Kidney glomerular epithelial cell (primary cell): ENCODE measurements at regions not wholly inside any gene's neighbourhood (a gene's known extent, or its start where the extent isn't known, plus 50 kb on each side); places are given as distances from the start of the nearest gene placed in this dataset.
A peak's percentile ranks its signal among the peaks of the same experiment; 100 is the strongest.

ENCODE experiments used
- DNase-seq: peaks from one replicate; lab custom pipeline; 2025; lab: John Stamatoyannopoulos, UW

- DNase-seq, result no peak
Observed at GRCh38 chr11:28618416-28618815, 510.2 kb downstream of the METTL15 start.

GRCh38 chr11:28616160-28616965, 508.2 kb downstream of the METTL15 start:
- no peak for DNase-seq

- no peak for DNase-seq
Observed at GRCh38 chr11:28615542-28615941, 507.4 kb downstream of the METTL15 start.

GRCh38 chr11:28606930-28607329, 498.7 kb downstream of the METTL15 start:
- DNase-seq, result peak; percentile 21

- DNase-seq, result no peak
Observed at GRCh38 chr11:28599656-28600055, 491.5 kb downstream of the METTL15 start.

GRCh38 chr11:28598531-28598930, 490.3 kb downstream of the METTL15 start:
- DNase-seq, result no peak

GRCh38 chr11:28596816-28597215, 488.6 kb downstream of the METTL15 start:
- no peak for DNase-seq

GRCh38 chr11:28592141-28592540, 484.0 kb downstream of the METTL15 start:
- no peak for DNase-seq

GRCh38 chr11:28584992-28585391, 476.8 kb downstream of the METTL15 start:
- peak; percentile 7 for DNase-seq

GRCh38 chr11:28582506-28582905, 474.3 kb downstream of the METTL15 start:
- DNase-seq, result no peak

- no peak for DNase-seq
Observed at GRCh38 chr11:28581286-28582242, 473.4 kb downstream of the METTL15 start.

- DNase-seq, result no peak
Observed at GRCh38 chr11:28571371-28571770, 463.2 kb downstream of the METTL15 start.

GRCh38 chr11:28569106-28569505, 460.9 kb downstream of the METTL15 start:
- DNase-seq, result no peak

GRCh38 chr11:28566339-28567089, 458.3 kb downstream of the METTL15 start:
- DNase-seq, result peak; percentile 68

GRCh38 chr11:28559492-28559891, 451.3 kb downstream of the METTL15 start:
- no peak for DNase-seq

- no peak for DNase-seq
Observed at GRCh38 chr11:28547321-28547741, 439.1 kb downstream of the METTL15 start.

- no peak for DNase-seq
Observed at GRCh38 chr11:28545536-28545935, 437.3 kb downstream of the METTL15 start.

GRCh38 chr11:28542561-28542960, 434.4 kb downstream of the METTL15 start:
- no peak for DNase-seq

GRCh38 chr11:28539239-28540030, 431.2 kb downstream of the METTL15 start:
- no peak for DNase-seq

GRCh38 chr11:28537822-28538221, 429.6 kb downstream of the METTL15 start:
- DNase-seq, result no peak
